Fibroblast of villous mesenchyme (primary cell): ENCODE measurements at regions not wholly inside any gene's neighbourhood (a gene's known extent, or its start where the extent isn't known, plus 50 kb on each side); places are given as distances from the start of the nearest gene placed in this dataset.

Experiments used
- DNase-seq: peaks from one replicate; pipeline ENCODE4 v3.0.0-alpha.2; 2010; ENCODE audit warnings: low read depth
- H3K4me3 ChIP-seq: 2 replicates; pipeline ENCODE4 v1.5.1; 2011; ENCODE audit warnings: low read depth, mild to moderate bottlenecking, low read length
- CTCF ChIP-seq: IDR thresholded peaks from 2 replicates; pipeline ENCODE4 v1.5.1; 2012; ENCODE audit warnings: low read depth, mild to moderate bottlenecking, low read length; ENCODE audit not compliant: insufficient read depth

- no peak for TF ChIP-seq CTCF
- no peak overlapping the region for H3K4me3 ChIP-seq
- no peak for DNase-seq
Observed at GRCh38 chr2:15725101-15725781, 133.6 kb downstream of the DDX1 start.

- no peak for TF ChIP-seq CTCF
- H3K4me3 ChIP-seq: no peak overlapping the region
- no peak for DNase-seq
Observed at GRCh38 chr2:15725782-15726112, 134.1 kb downstream of the DDX1 start.

- TF ChIP-seq CTCF: no peak
- no peak overlapping the region for H3K4me3 ChIP-seq
- no peak for DNase-seq
Observed at GRCh38 chr2:15726321-15727057, 134.8 kb downstream of the DDX1 start.

- no peak for TF ChIP-seq CTCF
- H3K4me3 ChIP-seq: no peak overlapping the region
- DNase-seq: no peak
Observed at GRCh38 chr2:15727396-15728244, 136.0 kb downstream of the DDX1 start.

GRCh38 chr2:15728245-15728938, 136.7 kb downstream of the DDX1 start:
- no peak overlapping the region for H3K4me3 ChIP-seq
- DNase-seq: no peak
- TF ChIP-seq CTCF: no peak

- H3K4me3 ChIP-seq: no peak overlapping the region
- no peak for DNase-seq
- no peak for TF ChIP-seq CTCF
Observed at GRCh38 chr2:15729001-15729400, 137.3 kb downstream of the DDX1 start.
